ENCODE measurements at regions not wholly inside any gene's neighbourhood (a gene's known extent, or its start where the extent isn't known, plus 50 kb on each side); places are given as distances from the start of the nearest gene placed in this dataset.

DNA sequence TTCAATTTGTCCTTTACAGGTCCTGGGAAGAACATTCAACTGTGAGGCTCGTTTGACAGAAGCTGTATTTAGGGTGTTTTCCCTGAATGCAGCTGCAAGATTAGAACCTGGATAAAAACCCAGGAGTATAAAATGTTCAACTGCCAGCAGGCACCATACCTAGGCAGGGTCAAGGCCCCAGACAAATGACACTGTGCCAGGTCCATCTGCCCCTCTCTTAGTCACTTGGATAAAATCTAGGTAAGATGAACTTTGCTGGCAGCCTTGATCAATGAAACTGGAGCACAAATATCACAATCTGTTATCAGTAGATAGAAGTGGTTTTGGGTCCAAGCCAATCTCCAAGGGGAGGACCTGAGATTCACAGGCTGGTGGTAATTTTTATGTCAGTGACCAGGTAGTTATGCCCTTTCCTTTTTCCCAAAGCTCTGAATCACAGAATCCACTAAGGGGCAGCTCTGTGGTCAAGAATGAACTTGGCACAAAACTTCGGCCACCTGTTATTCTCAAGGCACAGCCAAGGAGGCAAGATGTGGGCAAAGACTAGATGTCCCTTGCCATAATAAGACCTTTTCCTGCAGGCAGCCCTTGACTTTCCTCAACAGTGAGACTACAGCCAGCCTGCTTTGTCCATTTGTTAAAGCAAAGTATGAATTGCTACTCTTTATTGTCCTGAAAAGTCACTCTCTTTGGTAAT, 501.0 kb downstream of the PPARGC1A start:
- DNase-seq: no peak

GRCh38 chr4:23388255-23388654, 501.6 kb downstream of the PPARGC1A start:
- no peak for DNase-seq

- no peak for DNase-seq
These were observed 505.1 kb downstream of the PPARGC1A start for GRCh38 chr4:23384741-23385140.

- DNase-seq: no peak
These were observed 507.0 kb downstream of the PPARGC1A start for GRCh38 chr4:23382879-23383278.

DNA sequence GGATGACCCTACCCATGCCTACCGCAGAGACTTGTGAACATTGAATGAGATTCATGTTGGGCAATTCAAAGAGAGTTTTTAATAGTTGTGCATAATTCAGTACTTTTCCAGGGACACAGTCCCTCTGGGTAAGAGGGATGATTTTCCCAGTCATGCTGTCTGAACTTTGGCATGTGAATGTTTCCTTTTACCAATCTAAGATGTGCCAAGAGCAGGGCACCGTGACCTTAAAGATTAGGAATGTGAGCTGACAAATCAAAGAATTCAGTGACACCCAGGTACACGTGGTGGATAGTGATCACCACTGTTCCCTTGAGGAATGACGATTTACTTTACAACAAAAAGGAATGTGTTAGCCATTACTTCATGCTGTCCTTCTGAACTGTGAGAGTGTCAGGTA, 515.6 kb downstream of the PPARGC1A start:
- no peak for DNase-seq

DNA sequence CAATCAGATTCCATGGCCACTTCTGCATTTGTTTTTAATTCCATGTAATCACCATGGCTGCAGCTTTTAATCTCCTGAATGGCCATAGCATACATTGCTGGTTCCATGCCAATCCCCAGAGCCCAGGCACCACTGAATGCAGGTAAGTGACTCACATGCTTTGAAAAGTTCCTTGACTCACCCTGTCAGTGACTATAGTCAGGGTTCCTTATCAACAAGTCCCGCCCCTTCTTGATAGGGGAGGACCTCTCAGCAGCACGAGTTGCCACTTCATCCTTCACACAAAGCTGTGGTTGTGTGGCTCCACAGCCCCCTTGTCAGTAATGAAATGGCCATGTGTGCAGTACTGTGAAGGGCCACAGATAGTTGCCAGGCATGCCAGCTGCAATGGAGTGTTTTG, 516.6 kb downstream of the PPARGC1A start:
- DNase-seq: peak; percentile 3 to 6

DNA sequence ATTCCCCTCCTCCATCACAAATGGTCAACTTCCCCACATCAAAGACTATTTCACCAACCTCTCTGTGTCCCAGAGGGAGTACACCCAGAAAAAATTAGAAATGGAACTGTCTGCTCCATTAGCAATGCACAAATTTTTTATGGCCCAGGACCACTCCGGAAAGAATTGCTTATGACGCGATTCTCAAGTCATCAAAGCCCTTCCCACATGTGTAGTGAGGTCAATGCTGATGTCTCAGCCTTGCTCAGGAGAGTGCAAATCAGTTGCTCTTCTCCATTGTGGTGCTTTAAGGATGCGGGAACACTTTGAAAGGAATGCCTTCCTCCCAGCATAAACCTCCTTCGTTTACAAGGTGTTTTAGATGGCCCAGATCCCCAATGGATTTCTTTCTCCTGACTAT, 518.3 kb downstream of the PPARGC1A start:
- DNase-seq: no peak

- no peak for DNase-seq
These were observed 520.5 kb downstream of the PPARGC1A start for GRCh38 chr4:23369331-23369730.

- no peak for DNase-seq
These were observed 521.7 kb downstream of the PPARGC1A start for GRCh38 chr4:23368081-23368697.

- no peak for DNase-seq
These were observed 523.3 kb downstream of the PPARGC1A start for GRCh38 chr4:23366557-23366906.

GRCh38 chr4:23365871-23366556, 523.8 kb downstream of the PPARGC1A start:
- no peak for DNase-seq

- no peak for DNase-seq
These were observed 524.8 kb downstream of the PPARGC1A start for GRCh38 chr4:23365086-23365485.

DNA sequence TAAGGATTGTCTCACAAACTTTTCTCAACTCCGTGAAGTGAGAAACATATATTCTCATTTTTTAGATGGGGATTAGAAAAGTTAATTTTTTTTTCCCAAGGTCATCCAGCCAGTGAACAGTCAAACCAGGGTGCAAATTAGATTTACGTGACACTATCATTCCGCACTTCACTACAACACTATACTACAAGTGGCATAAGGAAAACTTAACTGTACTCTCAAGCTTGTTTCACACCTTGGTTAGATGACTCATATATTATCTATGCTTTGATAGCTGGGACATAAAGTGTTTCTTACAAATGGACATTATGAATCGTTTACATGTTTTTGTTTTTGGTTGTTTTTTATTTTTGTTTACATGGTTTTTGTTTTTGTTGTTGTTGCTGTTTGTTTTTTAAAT, 525.7 kb downstream of the PPARGC1A start:
- no peak for DNase-seq

DNA sequence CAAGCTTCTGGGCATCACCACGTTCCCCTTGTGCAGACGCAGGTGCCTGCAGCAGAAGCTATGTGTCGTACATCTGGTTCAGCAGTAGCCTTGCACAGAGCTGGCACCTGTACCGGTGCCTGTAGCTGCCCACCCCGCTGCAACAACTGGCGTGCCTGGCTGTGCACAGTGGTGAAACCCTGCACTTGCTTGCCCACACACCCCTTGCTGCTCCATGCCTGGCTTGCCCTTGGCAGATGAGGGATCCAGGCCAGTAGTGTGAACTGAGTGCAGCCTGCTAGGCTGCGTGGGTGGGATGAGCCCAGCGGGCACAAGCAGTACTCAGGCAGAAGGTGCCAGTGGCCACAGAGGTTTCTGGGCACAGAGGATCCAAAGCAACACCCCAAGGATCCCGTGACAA, 528.4 kb downstream of the PPARGC1A start:
- DNase-seq: no peak

DNA sequence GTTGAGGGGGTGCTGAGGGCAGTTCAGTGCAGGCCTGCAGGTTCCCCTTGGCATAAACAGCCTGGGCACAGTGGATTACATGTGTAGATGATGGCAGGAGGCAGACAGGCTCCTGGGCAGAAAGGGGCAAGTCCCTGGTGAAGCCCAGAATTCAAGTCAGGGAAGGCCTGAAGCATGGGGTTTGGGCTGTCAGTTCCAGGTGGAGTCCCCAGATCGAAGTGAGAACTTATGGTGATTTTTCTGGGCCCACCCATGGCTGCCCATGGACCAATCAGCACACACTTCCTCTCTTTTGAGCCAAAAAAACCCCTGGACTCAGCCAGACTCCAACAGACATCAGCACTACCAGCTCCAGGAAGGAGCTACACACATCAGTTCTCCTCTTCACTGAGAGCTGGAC, 529.1 kb downstream of the PPARGC1A start:
- DNase-seq: no peak

GRCh38 chr4:23355258-23355657, 534.6 kb downstream of the PPARGC1A start:
- no peak for DNase-seq

DNA sequence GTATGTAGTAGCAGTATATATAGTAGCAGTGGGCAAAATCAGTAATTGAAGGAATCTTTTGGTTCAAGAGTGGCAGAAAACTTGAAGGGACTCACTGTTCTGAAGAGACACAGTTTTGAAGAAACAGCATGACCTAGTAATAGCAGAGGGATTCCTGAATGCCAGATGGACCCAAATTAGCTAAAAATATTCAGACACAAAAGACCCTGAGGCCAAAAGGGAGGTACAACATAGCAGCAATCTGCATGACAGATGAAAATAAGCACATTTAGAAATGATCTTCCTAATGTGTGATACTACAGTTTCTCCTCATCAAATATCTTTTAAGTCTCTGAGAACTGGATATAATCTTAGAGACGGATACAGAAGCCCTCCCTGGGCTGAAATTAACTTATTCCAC, 536.6 kb downstream of the PPARGC1A start:
- no peak for DNase-seq

DNA sequence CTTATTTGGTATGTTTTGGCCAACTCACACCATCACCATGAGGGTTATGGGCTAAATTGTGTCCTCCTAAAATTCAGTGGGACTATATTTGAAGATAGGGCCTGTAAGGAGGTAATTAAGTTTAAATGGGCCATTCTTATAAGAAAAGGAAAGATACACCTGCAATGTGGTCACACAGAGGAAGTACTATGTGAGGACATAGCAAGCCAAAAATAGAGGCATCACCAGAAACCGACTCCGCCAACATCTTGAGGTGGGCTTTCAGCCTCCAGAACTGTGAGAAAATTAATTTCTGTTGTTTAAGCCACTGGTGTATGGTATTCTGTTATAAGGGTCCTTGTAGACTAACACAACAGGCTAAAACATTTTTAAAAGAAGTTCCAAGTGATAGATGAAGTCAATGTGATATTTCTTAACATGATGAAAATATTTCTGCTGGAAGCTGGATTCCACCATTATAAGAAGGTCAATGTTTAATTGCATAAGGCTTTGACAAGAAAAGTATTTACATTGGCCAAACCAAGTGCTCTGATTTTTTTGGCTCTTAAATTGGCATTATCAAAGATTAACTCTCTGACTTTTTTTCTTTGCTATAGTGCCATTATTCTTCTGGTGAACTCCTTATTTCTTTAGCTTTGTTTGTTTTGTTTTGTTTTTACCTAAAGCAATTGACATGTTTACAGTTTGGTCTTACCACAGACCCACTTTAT, 540.9 kb downstream of the PPARGC1A start:
- DNase-seq: no peak

DNA sequence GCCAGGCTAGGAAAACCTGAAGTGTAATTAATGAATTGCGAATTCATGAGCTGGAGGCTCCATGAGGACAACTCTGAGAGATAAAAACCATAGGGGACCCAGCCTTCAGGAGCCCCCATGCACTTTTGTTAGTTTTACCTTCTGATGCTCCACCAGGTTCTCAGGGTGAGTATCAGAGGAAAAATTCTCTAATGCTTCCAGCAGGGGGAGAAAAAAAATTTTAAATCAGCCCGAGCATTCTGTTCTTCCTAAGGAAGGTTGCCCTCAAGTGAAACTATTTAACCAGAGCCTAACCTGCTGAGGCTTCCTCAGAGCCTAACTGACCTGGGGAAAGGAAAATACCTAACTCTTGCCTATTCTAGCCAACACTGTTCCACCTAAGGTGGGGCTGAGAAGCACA, 552.6 kb downstream of the PPARGC1A start:
- no peak for DNase-seq

GRCh38 chr4:23333946-23334878, 555.6 kb downstream of the PPARGC1A start:
- DNase-seq: no peak

DNA sequence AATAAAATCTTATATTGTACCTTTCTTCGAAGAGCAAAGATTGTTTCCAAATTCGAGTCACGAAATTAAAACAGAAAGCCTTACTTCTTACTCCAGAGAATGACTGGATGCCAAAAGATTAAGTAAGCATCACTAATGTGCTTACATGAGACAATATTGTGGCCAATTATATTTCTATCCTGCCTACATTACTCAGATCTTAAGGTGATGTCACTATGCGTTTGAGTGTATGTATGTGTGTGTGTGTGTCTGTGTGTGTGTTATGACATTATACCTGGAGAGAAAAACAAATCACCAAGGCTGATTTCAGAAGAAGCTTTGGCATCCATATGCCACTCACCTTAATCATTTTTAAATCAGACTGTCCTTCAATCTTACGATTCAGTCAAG, 556.3 kb downstream of the PPARGC1A start:
- DNase-seq: no peak

DNA sequence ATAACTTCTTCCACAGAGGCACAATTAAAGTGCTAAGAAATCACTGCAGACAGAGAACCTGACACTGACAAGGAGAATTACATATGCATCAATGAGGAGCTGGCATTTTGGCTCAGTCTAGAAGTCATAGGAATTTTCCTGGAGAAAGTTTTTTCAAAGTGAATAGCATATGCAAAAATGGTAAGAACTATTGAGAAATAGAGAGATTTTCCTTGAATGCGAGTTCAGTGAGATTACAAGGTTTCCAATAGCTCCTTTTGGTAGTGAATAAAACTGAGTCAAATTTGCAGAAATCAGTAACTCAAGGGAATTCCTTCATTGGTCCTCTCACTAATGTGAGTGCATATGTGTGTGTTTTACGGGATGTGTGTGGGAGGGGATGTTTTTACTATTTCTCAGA, 557.5 kb downstream of the PPARGC1A start:
- no peak for DNase-seq

DNA sequence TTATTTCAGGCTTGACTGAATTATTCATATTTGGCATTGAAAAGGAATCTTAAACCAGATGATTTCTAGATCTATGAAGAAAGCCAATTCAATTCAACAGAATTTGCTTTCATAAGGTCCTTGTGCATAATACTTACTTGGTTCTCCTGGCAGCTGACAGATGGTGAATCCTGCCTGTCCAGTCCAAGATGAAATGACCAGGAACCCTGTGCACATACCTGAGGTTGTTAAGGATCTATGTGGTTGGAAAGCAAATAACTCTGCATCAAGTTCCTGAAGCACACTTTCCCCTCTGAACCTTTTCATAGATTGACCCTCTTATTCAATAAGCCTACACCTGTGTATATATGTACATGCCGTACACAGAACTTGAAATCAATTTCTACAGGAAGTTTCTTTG, 562.7 kb downstream of the PPARGC1A start:
- DNase-seq: no peak
